OCI-LY1 (cell line): ENCODE measurements at regions not wholly inside any gene's neighbourhood (a gene's known extent, or its start where the extent isn't known, plus 50 kb on each side); places are given as distances from the start of the nearest gene placed in this dataset.

Experiments
- H2AFZ ChIP-seq: fragments of 200-600 bp; sonication (generic), shearing (Covaris generic); 2 replicates; pipeline ENCODE4 v1.6.0; 2014; ENCODE audit warnings: antibody characterized with exemption, mild to moderate bottlenecking, low read length
- H3F3A ChIP-seq: fragments of 200-600 bp; sonication (generic), shearing (Covaris generic); 2 replicates; pipeline ENCODE4 v1.6.0; 2014; ENCODE audit warnings: mild to moderate bottlenecking, antibody characterized with exemption, low read length, moderate library complexity; ENCODE audit not compliant: insufficient read depth
- H3K27ac ChIP-seq: fragments of 200-600 bp; sonication (generic); 2 replicates; pipeline ENCODE4 v1.5.1; 2014; ENCODE audit warnings: low read length, mixed run types, mild to moderate bottlenecking, low read depth; ENCODE audit not compliant: poor library complexity, severe bottlenecking
- H3K27me3 ChIP-seq: fragments of 200-600 bp; sonication (generic); 2 replicates; pipeline ENCODE4 v1.6.0; 2014; ENCODE audit warnings: antibody characterized with exemption, mild to moderate bottlenecking, low read length, moderate library complexity; ENCODE audit not compliant: insufficient read depth
- H3K36me3 ChIP-seq: fragments of 200-600 bp; sonication (generic); 2 replicates; pipeline ENCODE4 v1.6.1; 2014; ENCODE audit warnings: mild to moderate bottlenecking, antibody characterized with exemption, low read length, moderate library complexity, mixed read lengths; ENCODE audit not compliant: insufficient read depth
- H3K4me1 ChIP-seq: fragments of 200-600 bp; sonication (generic); 2 replicates; pipeline ENCODE4 v1.5.1; 2014; ENCODE audit warnings: mild to moderate bottlenecking, low read length, moderate library complexity; ENCODE audit not compliant: insufficient read depth, severe bottlenecking
- H3K4me2 ChIP-seq: fragments of 200-600 bp; sonication (generic), shearing (Covaris generic); 2 replicates; pipeline ENCODE4 v1.6.1; 2014; ENCODE audit warnings: low read length
- H3K4me3 ChIP-seq: fragments of 200-600 bp; sonication (generic); 2 replicates; pipeline ENCODE4 v1.5.1; 2014; ENCODE audit warnings: low read length, low read depth, mild to moderate bottlenecking, mixed read lengths; ENCODE audit not compliant: poor library complexity, severe bottlenecking
- H3K79me2 ChIP-seq: fragments of 200-600 bp; shearing (Covaris generic); 2 replicates; pipeline ENCODE4 v1.6.1; 2016; ENCODE audit warnings: mixed run types, low read length, mixed read lengths; ENCODE audit not compliant: insufficient read depth
- H3K9ac ChIP-seq: fragments of 200-600 bp; sonication (generic), shearing (Covaris generic); 2 replicates; pipeline ENCODE4 v1.6.1; 2014; ENCODE audit warnings: mild to moderate bottlenecking, low read length, mixed read lengths
- H3K9me2 ChIP-seq: fragments of 200-600 bp; sonication (generic), shearing (Covaris generic); 2 replicates; pipeline ENCODE4 v1.6.1; 2014; ENCODE audit warnings: low read depth, mild to moderate bottlenecking, low read length, mixed read lengths
- H3K9me3 ChIP-seq: fragments of 200-600 bp; shearing (Covaris generic); 2 replicates; pipeline ENCODE4 v1.6.1; 2014; ENCODE audit warnings: low read length, mixed read lengths
- H4K20me1 ChIP-seq: fragments of 200-600 bp; sonication (generic), shearing (Covaris generic); 2 replicates; pipeline ENCODE4 v1.6.0; 2016; ENCODE audit warnings: mild to moderate bottlenecking, low read length; ENCODE audit not compliant: insufficient read depth
- EZH2 ChIP-seq: fragments of 200-600 bp; sonication (generic), shearing (Covaris generic); IDR thresholded peaks from 2 replicates; pipeline ENCODE4 v1.8.0; 2017; ENCODE audit warnings: borderline replicate concordance, mixed run types, mild to moderate bottlenecking, antibody characterized with exemption, low read length, moderate library complexity, mixed read lengths
- TF ChIP-seq, protein P1 (sequence below): fragments of 200-600 bp; sonication (generic), shearing (Covaris generic); IDR thresholded peaks from 2 replicates; pipeline ENCODE4 v1.5.1; 2017; ENCODE audit warnings: mild to moderate bottlenecking, antibody characterized with exemption, low read length, moderate library complexity, mixed read lengths

- Histone ChIP-seq H3K27me3 (no peaks in the 10 kb centered on the region), H3K9me3 (no peaks in the 10 kb centered on the region), H3K4me3 (no peak overlapping the region), H4K20me1 (no peaks in the 10 kb centered on the region), H3F3A (no peaks in the 10 kb centered on the region), H2AFZ (no peak overlapping the region), H3K36me3 (no peaks in the 10 kb centered on the region), H3K27ac (no peak overlapping the region), H3K4me1 (no peaks in the 10 kb centered on the region), H3K9ac (no peak overlapping the region), H3K79me2 (no peaks in the 10 kb centered on the region), H3K9me2 (no peaks in the 10 kb centered on the region), H3K4me2 (no peak overlapping the region)
- TF ChIP-seq EZH2, result no peak
- TF ChIP-seq, protein P1, sequence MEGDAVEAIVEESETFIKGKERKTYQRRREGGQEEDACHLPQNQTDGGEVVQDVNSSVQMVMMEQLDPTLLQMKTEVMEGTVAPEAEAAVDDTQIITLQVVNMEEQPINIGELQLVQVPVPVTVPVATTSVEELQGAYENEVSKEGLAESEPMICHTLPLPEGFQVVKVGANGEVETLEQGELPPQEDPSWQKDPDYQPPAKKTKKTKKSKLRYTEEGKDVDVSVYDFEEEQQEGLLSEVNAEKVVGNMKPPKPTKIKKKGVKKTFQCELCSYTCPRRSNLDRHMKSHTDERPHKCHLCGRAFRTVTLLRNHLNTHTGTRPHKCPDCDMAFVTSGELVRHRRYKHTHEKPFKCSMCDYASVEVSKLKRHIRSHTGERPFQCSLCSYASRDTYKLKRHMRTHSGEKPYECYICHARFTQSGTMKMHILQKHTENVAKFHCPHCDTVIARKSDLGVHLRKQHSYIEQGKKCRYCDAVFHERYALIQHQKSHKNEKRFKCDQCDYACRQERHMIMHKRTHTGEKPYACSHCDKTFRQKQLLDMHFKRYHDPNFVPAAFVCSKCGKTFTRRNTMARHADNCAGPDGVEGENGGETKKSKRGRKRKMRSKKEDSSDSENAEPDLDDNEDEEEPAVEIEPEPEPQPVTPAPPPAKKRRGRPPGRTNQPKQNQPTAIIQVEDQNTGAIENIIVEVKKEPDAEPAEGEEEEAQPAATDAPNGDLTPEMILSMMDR, result no peak
Measured at GRCh38 chr20:10824750-10825500, 151.1 kb upstream of the JAG1 start.

GRCh38 chr20:10826111-10826510 lies 152.3 kb upstream of the JAG1 start:
- Histone ChIP-seq H3K27me3 (no peaks in the 10 kb centered on the region), H3K9ac (no peak overlapping the region)
- TF ChIP-seq EZH2, result no peak
- TF ChIP-seq, protein P1, result no peak

GRCh38 chr20:10828180-10828579 lies 154.4 kb upstream of the JAG1 start:
- H3K4me3 ChIP-seq, result no peak overlapping the region
- no peaks in the 10 kb centered on the region for H3F3A ChIP-seq
- TF ChIP-seq, protein P1, result no peak
- TF ChIP-seq EZH2, result no peak
- no peaks in the 10 kb centered on the region for H3K79me2 ChIP-seq
- no peak overlapping the region for H3K4me2 ChIP-seq
- no peak overlapping the region for H2AFZ ChIP-seq
- H3K27ac ChIP-seq, result no peak overlapping the region
- H3K9ac ChIP-seq, result no peak overlapping the region
- no peaks in the 10 kb centered on the region for H3K27me3 ChIP-seq
- no peaks in the 10 kb centered on the region for H3K9me2 ChIP-seq
- H3K9me3 ChIP-seq, result no peaks in the 10 kb centered on the region
- H3K36me3 ChIP-seq, result no peaks in the 10 kb centered on the region
- no peaks in the 10 kb centered on the region for H4K20me1 ChIP-seq
- H3K4me1 ChIP-seq, result no peaks in the 10 kb centered on the region

More at GRCh38 chr20:10826111-10826510, 152.3 kb upstream of the JAG1 start:
- Histone ChIP-seq H3K79me2 (no peaks in the 10 kb centered on the region), H3K9me3 (no peaks in the 10 kb centered on the region), H3K4me3 (no peak overlapping the region), H4K20me1 (no peaks in the 10 kb centered on the region), H3K36me3 (no peaks in the 10 kb centered on the region), H3F3A (no peaks in the 10 kb centered on the region), H3K9me2 (no peaks in the 10 kb centered on the region), H3K4me2 (no peak overlapping the region), H2AFZ (no peak overlapping the region), H3K27ac (no peak overlapping the region), H3K4me1 (no peaks in the 10 kb centered on the region)
